GM13977 (cell line): ENCODE measurements at regions not wholly inside any gene's neighbourhood (a gene's known extent, or its start where the extent isn't known, plus 50 kb on each side); places are given as distances from the start of the nearest gene placed in this dataset.

Experiments used
- DNase-seq: peaks from one replicate; pipeline ENCODE4 v3.0.0; 2012; ENCODE audit warnings: low spot score
- in situ Hi-C: fragments of 300-500 bp; cut with MboI; formaldehyde crosslinking; loops from one replicate; pipeline ENCODE4 v1.12.0; 2022; ENCODE audit warnings: low sequenced_read_pairs, low pct_unique_long_range_greater_than_20kb, mixed read lengths, inconsistent platforms; ENCODE audit not compliant: unreplicated experiment
- TF ChIP-seq, protein P1 (sequence below): IDR thresholded peaks from 2 replicates; pipeline ENCODE4 v1.5.1; 2012; ENCODE audit warnings: mild to moderate bottlenecking, control low read depth; ENCODE audit not compliant: insufficient read depth; ENCODE audit errors: extremely low read depth, missing control alignments

DNA sequence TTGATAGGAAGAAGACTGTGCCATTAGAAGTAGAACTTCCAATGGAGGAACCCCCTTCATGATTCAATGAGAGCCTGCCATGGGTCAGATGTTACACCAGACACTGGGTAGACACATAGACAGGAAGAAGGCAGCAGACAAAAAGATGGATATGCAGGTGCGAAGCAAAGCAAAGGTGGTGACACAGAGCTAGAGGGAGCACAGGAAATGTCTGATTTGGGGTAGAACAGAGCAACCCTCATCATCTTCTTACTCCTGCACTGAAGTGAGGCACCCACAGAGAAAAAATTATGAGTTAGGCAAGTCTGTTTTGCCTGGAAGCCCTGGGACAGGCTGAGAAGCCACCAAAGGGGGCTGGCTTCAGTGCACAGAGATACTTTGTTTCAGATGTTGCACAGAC lies 240.2 kb downstream of the ANAPC1 start:
- in situ Hi-C loops: no loop called here
- TF ChIP-seq, protein P1, sequence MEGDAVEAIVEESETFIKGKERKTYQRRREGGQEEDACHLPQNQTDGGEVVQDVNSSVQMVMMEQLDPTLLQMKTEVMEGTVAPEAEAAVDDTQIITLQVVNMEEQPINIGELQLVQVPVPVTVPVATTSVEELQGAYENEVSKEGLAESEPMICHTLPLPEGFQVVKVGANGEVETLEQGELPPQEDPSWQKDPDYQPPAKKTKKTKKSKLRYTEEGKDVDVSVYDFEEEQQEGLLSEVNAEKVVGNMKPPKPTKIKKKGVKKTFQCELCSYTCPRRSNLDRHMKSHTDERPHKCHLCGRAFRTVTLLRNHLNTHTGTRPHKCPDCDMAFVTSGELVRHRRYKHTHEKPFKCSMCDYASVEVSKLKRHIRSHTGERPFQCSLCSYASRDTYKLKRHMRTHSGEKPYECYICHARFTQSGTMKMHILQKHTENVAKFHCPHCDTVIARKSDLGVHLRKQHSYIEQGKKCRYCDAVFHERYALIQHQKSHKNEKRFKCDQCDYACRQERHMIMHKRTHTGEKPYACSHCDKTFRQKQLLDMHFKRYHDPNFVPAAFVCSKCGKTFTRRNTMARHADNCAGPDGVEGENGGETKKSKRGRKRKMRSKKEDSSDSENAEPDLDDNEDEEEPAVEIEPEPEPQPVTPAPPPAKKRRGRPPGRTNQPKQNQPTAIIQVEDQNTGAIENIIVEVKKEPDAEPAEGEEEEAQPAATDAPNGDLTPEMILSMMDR: no peak
- DNase-seq: no peak

DNA sequence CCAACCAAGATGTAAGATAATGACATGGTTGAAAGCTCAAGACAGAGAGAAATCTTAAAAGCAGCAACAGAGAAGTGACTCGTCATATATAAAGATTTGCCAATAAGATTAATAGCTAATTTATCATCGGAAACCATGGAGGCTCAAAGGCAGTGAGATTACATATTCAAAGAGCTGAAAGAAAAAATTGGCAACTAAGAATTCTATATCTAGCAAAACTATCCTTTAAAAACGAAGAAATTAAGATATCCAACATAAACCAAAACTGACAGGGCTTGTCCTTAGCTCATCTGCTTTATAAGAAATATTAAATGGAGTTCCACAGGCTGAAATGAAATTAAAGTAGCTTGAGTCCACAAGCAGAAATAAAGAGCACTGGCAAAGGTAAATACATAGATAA lies 236.6 kb downstream of the ANAPC1 start:
- in situ Hi-C loops: no loop called here
- TF ChIP-seq, protein P1: no peak
- DNase-seq: no peak

DNA sequence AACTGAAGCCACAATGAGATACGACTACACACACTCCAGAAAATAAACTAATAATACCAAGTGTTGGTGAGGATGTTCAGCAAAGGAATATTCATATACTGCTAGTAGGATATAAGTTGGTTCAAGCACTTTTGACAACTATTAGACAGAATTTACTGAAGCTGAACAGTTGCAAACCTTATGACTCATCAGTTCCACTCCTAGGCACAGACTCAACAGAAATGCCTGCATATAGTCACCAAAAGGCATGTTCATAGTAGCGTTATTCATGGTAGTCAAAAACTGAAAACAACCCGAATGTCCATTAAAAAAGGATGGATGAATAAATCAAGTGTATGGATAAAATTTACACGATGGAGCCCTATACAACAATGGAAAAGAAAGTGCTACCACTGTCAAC lies 232.0 kb downstream of the ANAPC1 start:
- TF ChIP-seq, protein P1: no peak
- in situ Hi-C loops: no loop called here

DNA sequence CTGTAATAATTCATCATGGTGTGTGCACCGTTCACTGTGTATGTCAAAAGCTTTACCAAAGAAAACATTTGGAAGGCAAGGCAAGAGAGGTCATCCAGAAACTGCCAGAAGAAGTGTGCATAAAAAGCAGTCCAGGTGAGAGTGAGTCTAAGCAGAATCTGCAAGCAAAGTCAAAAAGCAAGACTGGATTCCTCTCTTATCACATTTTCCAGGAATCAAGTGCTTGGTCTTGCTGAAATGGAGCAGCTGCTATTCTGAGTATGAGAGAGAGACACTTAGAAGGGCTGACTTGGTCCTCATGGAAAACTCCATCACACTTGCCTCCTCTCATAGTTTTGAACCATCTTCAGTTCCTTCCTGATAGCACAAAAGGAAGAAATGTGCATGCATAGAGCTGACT lies 231.3 kb downstream of the ANAPC1 start:
- no peak for DNase-seq
- TF ChIP-seq, protein P1: no peak
- in situ Hi-C loops: no loop called here

More for the DNA sequence above, 232.0 kb downstream of the ANAPC1 start:
- no peak for DNase-seq

DNA sequence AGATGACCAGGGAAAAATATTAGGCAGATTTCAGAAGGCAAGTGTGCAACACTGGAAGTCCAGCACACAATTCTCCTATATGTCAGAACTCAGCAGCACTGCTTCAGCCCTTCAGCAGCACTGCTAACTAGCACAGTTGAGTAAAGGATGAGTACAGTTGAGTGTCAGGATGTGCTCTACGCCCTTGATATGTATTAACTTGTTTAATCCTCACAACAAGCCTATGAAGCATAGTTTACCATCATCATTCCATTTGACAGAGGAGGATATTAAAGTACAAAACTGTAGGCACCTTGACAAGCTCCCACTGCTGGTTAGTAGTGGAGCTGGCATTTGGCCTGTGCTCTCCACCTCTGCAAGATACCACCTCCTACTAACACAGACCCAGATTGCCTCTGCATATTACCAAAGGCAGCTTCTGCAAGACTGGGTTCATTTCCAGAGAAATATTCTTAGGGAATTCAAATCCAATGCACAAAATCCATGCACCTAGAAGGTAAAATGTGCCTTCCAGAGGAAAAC lies 230.8 kb downstream of the ANAPC1 start:
- TF ChIP-seq, protein P1: no peak
- in situ Hi-C loops: no loop called here
- no peak for DNase-seq

DNA sequence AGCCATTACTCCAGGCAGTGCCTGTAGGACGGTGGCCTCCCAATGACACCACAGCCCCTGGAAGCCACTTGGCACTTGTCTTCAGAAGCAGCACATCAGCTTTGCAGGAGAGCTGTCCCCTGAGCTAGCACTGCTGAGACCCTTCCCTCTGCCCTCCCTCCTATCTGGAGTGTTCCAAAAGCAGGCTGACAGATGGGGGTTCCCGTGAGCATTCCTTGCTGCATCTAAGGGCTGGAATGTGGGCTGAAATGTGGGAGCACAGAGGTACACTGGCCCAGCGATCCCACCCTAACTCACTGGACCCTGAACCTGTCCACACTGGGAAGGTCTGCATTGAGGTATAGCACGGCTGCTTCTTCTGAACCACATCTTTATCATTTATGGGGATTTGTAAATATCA lies 230.1 kb downstream of the ANAPC1 start:
- TF ChIP-seq, protein P1: no peak
- in situ Hi-C loops: no loop called here
- no peak for DNase-seq

DNA sequence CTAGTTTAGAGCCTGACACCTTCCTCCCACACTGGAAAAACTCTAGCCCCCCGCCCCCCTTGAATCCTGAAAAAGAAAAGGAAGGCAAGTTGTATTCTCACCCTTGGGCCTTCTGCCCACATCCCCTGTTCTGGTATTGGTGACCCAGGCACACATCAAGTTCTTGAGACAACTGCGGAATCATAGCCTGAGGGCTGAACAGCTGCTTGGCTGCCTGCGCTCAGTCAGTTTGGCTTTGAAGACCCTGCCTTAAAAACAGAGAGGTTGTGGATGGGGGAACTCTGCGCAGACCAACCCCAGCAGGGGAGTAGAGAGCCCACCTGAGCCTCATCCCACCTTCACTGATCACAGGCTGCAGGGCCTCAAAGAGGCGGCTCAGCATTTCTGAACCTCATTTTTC lies 229.2 kb downstream of the ANAPC1 start:
- TF ChIP-seq, protein P1: no peak
- DNase-seq: no peak
- in situ Hi-C loops: no loop called here
